HG02938 (cell line): ENCODE measurements at regions not wholly inside any gene's neighbourhood (a gene's known extent, or its start where the extent isn't known, plus 50 kb on each side); places are given as distances from the start of the nearest gene placed in this dataset.
A peak's percentile ranks its signal among the peaks of the same experiment; 100 is the strongest.
"Not testable (repeated sequence)": the region's sequence is repeated elsewhere in the genome, so short reads cannot be mapped to it uniquely, and the experiment has no call there.

Experiments
- ATAC-seq: cut with Tn5 transposase; IDR thresholded peaks from one replicate; pipeline ENCODE4 v1.9.1; 2021; ENCODE audit warnings: mild to moderate bottlenecking, moderate library complexity; ENCODE audit not compliant: unreplicated experiment

GRCh38 chr13:108082481-108082880, 132.9 kb downstream of the LIG4 start:
- no peak for ATAC-seq

- no peak for ATAC-seq
These were observed 138.1 kb downstream of the LIG4 start for GRCh38 chr13:108077284-108077683.

GRCh38 chr13:108074429-108074828, 140.9 kb downstream of the LIG4 start:
- ATAC-seq, result not testable (repeated sequence)

- ATAC-seq, result no peak
These were observed 144.4 kb downstream of the LIG4 start for GRCh38 chr13:108070925-108071324.

- ATAC-seq, result no peak
These were observed 144.8 kb downstream of the LIG4 start for GRCh38 chr13:108070491-108070890.

DNA sequence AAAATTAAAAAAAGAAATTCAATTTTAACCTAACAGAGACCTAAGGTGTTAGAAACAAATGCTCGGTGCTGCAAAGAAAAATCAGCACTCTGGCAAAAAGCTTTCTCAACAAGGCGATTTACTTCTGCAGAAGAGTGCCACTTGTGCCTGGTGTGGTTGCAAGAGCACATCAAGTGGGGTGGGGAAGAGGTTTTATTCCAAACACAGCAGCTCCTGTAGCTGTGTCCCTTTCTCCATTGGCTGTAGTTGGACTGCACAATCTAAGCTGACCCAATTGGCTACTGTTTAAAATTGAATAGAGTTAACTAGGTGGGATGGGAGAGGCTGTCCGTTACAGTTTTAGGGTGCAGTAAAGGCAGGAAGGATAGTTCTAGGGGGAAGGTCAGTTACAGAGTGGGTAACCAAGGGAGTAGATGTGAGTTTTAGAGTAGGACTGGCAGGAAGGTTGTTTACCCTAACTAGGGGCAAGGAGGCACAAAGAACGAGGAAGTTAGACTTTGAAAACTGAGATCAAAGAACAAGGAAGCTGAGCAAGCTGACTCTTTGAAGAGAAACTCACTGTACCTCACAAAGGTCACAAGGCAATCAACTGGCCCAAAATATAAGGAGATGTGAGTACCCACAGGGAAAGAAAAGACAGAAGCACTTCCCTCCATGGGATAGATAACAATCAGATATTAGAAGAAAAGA, 145.7 kb downstream of the LIG4 start:
- ATAC-seq, result no peak

- not testable (repeated sequence) for ATAC-seq
These were observed 151.0 kb downstream of the LIG4 start for GRCh38 chr13:108064372-108064771.

DNA sequence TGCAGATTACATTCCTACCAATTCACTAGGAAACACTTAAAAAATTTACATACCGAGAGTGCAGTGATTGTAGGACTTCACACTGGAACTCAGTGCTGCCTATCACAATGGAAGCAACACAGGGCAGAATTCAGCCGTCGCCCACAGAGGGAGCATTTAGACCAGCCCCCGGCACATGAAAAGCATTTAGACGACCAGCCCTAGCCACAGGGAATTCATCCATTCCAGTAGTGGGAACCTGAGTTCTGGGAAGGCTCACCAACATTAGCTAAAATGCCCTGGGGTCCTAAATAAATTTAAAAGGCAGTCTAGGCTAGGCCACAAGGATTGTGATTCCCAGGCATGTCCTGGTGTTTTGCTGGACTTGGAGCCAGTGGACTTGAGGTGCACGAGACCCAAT, 155.2 kb downstream of the LIG4 start:
- no peak for ATAC-seq

DNA sequence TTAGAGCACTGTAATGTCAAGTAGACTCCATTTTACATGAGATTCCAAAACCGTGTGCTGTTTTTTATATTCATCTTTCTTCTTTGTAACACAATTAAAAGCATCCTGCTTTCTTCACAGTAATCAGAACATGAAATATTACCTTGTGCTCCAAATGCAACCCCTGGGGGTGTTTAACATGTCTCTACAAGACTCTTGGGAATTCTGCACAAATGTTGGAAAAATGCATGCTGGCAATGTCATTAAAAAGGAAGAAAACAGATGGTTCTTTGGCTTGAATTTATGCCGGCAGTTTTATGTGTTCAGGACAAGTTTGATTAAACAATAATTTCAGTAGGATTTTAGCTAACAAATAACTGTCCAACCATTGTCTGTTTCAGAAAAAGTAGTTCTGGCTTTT, 159.1 kb downstream of the LIG4 start:
- no peak for ATAC-seq

GRCh38 chr13:108049211-108049610, 166.1 kb downstream of the LIG4 start:
- ATAC-seq, result no peak

- ATAC-seq, result no peak
These were observed 170.4 kb downstream of the LIG4 start for GRCh38 chr13:108044954-108045353.

DNA sequence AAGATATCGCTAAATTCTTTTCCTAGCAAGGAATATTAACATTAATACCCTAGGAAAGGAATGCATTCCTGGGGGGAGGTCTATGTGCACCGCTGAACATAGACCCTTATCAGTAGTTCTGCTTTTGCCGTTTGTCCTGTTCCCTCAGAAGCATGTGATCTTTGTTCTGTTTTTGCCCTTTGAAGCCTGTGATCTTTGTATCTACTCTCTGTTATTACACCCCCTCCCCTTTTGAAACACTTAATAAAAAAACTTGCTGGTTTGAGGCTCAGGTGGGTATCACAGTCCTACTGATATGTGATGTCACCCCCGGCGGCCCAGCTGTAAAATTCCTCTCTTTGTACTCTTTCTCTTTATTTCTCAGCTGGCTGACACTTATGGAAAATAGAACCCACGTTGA, 172.5 kb downstream of the LIG4 start:
- not testable (repeated sequence) for ATAC-seq

DNA sequence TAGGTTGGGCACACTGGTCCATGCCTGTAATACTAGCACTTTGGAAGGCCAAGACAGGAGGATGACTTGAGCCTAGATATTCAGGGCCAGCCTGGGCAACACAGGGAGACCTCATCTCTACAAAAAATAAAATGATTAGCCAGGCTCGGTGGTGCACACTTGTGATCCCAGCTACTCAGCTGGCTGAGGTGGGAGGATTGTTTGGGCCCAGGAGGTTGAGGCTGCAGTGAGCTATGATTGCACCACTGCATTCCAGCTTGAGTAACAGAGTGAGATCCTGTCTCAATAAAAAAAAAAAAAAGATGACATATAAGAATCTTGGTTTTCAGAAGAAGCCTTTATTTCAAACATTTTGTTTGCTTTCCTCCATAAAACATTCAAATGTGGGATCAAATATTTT, 178.0 kb downstream of the LIG4 start:
- no peak for ATAC-seq

GRCh38 chr13:108036411-108036932, 178.9 kb downstream of the LIG4 start:
- no peak for ATAC-seq

GRCh38 chr13:108034909-108035410, 180.4 kb downstream of the LIG4 start:
- no peak for ATAC-seq

GRCh38 chr13:108033800-108034707, 181.3 kb downstream of the LIG4 start:
- peak; percentile 41 for ATAC-seq

DNA sequence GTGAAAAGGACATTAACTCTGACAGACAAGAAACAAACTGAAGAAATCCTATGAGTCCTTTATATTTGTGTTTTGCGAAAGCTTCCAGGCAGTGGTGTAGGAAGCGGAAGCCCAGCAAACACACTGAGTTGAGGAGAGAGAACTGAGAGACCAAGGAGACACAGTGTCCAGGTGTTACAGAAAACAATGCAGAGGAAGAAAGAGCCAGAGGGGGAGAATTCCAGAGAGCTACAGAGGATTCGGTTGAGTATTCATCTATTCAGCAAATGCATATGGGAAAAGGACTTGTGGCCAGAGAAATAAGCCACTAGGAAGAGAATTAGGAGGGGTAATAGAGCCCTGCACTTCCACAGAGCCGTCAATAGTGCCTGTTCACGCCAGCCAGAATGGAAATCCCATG, 183.5 kb downstream of the LIG4 start:
- no peak for ATAC-seq

- ATAC-seq, result no peak
These were observed 184.6 kb downstream of the LIG4 start for GRCh38 chr13:108030769-108031168.

GRCh38 chr13:108026680-108027410, 188.5 kb downstream of the LIG4 start:
- ATAC-seq, result no peak

GRCh38 chr13:108020027-108020426, 195.3 kb downstream of the LIG4 start:
- no peak for ATAC-seq

DNA sequence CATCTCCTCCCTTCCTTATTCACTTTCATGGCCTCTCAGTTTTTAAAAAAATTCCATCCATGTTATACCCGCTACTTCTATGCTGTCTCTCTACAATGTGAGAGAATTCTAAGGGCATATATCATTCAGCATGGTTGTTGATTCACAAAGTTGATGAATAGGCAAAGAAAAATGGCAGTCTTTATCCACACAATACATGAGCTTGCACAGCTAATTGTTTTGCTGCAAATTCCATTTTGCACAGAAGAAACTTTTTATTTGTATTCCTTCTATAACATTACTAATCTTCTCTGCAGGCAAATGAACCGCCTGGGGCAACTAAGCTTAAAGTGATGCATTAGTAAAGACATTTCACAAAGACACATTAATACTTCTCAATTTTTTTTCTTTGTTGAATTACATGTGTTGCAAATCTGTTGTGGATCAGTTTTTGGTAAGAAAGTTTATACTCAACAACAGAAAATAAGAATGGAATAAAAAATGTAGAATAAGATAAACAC, 196.9 kb downstream of the LIG4 start:
- ATAC-seq, result no peak
